HEK293T (cell line): ENCODE measurements at regions not wholly inside any gene's neighbourhood (a gene's known extent, or its start where the extent isn't known, plus 50 kb on each side); places are given as distances from the start of the nearest gene placed in this dataset.

Experiments used
- CTCF ChIA-PET: fragments of 350-600 bp; formaldehyde crosslinking; extraction: SDS; loops from one replicate; lab custom pipeline; 2021; ENCODE audit warnings: antibody characterized with exemption, inconsistent platforms; lab: Yijun Ruan, JAX
- POLR2A ChIA-PET: fragments of 350-600 bp; formaldehyde crosslinking; extraction: SDS; loops from one replicate; lab custom pipeline; 2020; ENCODE audit warnings: antibody characterized with exemption, inconsistent platforms; lab: Yijun Ruan, JAX
- DNase-seq: peaks from one replicate; pipeline ENCODE4 v3.0.0; 2012; ENCODE audit warnings: mixed read lengths; ENCODE audit errors: extremely low spot score
- ARNT ChIP-seq: fragments of 450-650 bp; IDR thresholded peaks from 2 replicates; pipeline ENCODE4 v1.6.1; 2017; ENCODE audit warnings: mild to moderate bottlenecking
- BHLHE40 ChIP-seq: fragments of 450-650 bp; IDR thresholded peaks from 2 replicates; pipeline ENCODE4 v1.6.1; 2016; ENCODE audit warnings: mild to moderate bottlenecking, moderate library complexity, borderline replicate concordance
- CTBP1 ChIP-seq: fragments of 450-650 bp; IDR thresholded peaks from 2 replicates; pipeline ENCODE4 v1.6.1; 2016; ENCODE audit warnings: borderline replicate concordance
- ELF4 ChIP-seq: fragments of 450-650 bp; IDR thresholded peaks from 2 replicates; pipeline ENCODE4 v1.6.1; 2017; ENCODE audit warnings: antibody characterized with exemption
- FOXA1 ChIP-seq: fragments of 450-650 bp; IDR thresholded peaks from 2 replicates; pipeline ENCODE4 v1.6.1; 2016; ENCODE audit warnings: mild to moderate bottlenecking
- FOXK2 ChIP-seq: fragments of 450-650 bp; IDR thresholded peaks from 2 replicates; pipeline ENCODE4 v1.6.1; 2016; ENCODE audit warnings: mild to moderate bottlenecking
- FOXM1 ChIP-seq: fragments of 450-650 bp; IDR thresholded peaks from 2 replicates; pipeline ENCODE4 v1.6.1; 2017; ENCODE audit warnings: mild to moderate bottlenecking, borderline replicate concordance
- HDGF ChIP-seq: fragments of 450-650 bp; IDR thresholded peaks from 2 replicates; pipeline ENCODE4 v1.6.1; 2017; ENCODE audit warnings: antibody characterized with exemption, borderline replicate concordance
- L3MBTL2 ChIP-seq: fragments of 450-650 bp; conservative IDR thresholded peaks from 2 replicates; pipeline ENCODE4 v1.6.1; 2016; ENCODE audit warnings: mild to moderate bottlenecking
- LEF1 ChIP-seq: fragments of 450-650 bp; IDR thresholded peaks from 2 replicates; pipeline ENCODE4 v1.6.1; 2017; ENCODE audit warnings: mild to moderate bottlenecking, borderline replicate concordance
- NFRKB ChIP-seq: fragments of 450-650 bp; IDR thresholded peaks from 2 replicates; pipeline ENCODE4 v1.6.1; 2016; ENCODE audit warnings: mild to moderate bottlenecking, moderate library complexity
- SP1 ChIP-seq: fragments of 450-650 bp; IDR thresholded peaks from 2 replicates; pipeline ENCODE4 v1.6.1; 2017
- SUZ12 ChIP-seq: fragments of 450-650 bp; IDR thresholded peaks from 2 replicates; pipeline ENCODE4 v1.6.1; 2016; ENCODE audit warnings: mild to moderate bottlenecking
- TARDBP ChIP-seq: fragments of 450-650 bp; IDR thresholded peaks from 2 replicates; pipeline ENCODE4 v1.6.1; 2016
- ZNF384 ChIP-seq: fragments of 450-650 bp; IDR thresholded peaks from 2 replicates; pipeline ENCODE4 v1.6.1; 2016
- TF ChIP-seq, protein P1 (sequence below): fragments of 450-650 bp; IDR thresholded peaks from 2 replicates; pipeline ENCODE4 v1.6.1; 2016

GRCh38 chr20:50277460-50278376, 87.1 kb downstream of the CEBPB start:
- TF ChIP-seq NFRKB, result no peak
- TF ChIP-seq ZNF384, result no peak
- no peak for TF ChIP-seq SP1
- no peak for TF ChIP-seq ARNT
- TF ChIP-seq, protein P1, sequence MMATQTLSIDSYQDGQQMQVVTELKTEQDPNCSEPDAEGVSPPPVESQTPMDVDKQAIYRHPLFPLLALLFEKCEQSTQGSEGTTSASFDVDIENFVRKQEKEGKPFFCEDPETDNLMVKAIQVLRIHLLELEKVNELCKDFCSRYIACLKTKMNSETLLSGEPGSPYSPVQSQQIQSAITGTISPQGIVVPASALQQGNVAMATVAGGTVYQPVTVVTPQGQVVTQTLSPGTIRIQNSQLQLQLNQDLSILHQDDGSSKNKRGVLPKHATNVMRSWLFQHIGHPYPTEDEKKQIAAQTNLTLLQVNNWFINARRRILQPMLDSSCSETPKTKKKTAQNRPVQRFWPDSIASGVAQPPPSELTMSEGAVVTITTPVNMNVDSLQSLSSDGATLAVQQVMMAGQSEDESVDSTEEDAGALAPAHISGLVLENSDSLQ, result no peak
- TF ChIP-seq FOXM1, result no peak
- TF ChIP-seq L3MBTL2, result no peak
- TF ChIP-seq TARDBP, result no peak
- TF ChIP-seq SUZ12, result no peak
- TF ChIP-seq FOXA1, result no peak
- no peak for TF ChIP-seq LEF1
- TF ChIP-seq BHLHE40, result no peak
- no peak for TF ChIP-seq FOXK2
- TF ChIP-seq HDGF, result no peak
- ChIA-PET CTCF (no interaction called here), POLR2A (interaction anchor here (1.3 kb wide), 1 partner anchor 8 kb away, joined by 3 read pairs; no protein-coding TSS in a partner anchor)
- no peak for DNase-seq

- POLR2A ChIA-PET, result no interaction called here
- DNase-seq, result no peak
- CTCF ChIA-PET, result no interaction called here
- TF ChIP-seq L3MBTL2, result no peak
- no peak for TF ChIP-seq NFRKB
- no peak for TF ChIP-seq ARNT
- TF ChIP-seq ZNF384, result no peak
- TF ChIP-seq, protein P1, result no peak
- TF ChIP-seq HDGF, result no peak
- no peak for TF ChIP-seq SUZ12
- no peak for TF ChIP-seq ELF4
- no peak for TF ChIP-seq TARDBP
- no peak for TF ChIP-seq FOXA1
- no peak for TF ChIP-seq BHLHE40
- no peak for TF ChIP-seq FOXM1
- no peak for TF ChIP-seq LEF1
- TF ChIP-seq FOXK2, result no peak
- TF ChIP-seq SP1, result no peak
- no peak for TF ChIP-seq CTBP1
These were observed 87.7 kb downstream of the CEBPB start for GRCh38 chr20:50278377-50278683.

DNA sequence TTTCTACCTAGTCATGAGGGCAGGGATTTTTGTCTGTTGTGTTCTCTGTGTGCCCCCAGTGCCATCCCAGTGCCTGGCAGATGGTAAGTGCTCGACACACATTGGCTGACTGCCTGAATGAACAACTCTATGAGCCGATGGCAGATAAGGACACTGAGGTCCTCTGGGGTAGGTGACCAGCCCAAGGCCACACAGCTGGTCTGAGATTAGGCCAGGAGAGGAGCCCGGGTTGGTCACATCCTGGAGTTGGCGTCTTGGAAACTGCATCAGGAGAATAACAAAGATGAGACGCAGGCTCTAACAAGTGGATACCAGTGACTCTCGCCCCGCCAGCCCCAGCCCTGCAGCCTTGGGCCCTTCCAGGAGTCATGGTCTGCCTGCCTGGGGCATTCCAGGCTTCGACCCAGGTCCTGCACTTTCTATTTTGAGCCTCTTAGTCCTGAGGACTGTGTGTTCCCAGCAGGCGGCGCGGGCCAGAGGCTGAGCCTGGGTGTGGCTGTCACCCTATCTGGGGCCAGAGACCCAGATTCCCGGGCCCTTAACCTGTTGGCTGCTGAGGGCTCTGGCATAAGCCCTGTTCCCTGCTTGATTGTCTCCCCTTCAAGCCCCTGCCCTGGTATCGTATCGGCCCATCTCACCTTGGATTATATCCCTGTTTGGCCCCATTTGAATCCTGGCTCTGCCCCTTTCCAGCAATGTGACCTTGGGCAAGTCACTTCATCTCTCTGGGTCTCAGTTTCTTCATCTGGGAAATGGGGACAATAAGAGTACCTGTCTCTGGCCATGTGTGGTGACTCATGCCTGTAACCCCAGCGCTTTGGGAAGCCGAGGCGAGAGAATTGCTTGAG, 88.3 kb downstream of the CEBPB start:
- ChIA-PET POLR2A (no interaction called here), CTCF (no interaction called here)
- TF ChIP-seq TARDBP (no peak), ARNT (no peak), SUZ12 (no peak), FOXK2 (no peak), BHLHE40 (no peak), ZNF384 (no peak), FOXA1 (no peak), FOXM1 (no peak), NFRKB (no peak), ELF4 (no peak), LEF1 (no peak), HDGF (no peak), CTBP1 (no peak), SP1 (no peak), L3MBTL2 (no peak)
- TF ChIP-seq, protein P1, result no peak
- DNase-seq, result peak; percentile 27

DNA sequence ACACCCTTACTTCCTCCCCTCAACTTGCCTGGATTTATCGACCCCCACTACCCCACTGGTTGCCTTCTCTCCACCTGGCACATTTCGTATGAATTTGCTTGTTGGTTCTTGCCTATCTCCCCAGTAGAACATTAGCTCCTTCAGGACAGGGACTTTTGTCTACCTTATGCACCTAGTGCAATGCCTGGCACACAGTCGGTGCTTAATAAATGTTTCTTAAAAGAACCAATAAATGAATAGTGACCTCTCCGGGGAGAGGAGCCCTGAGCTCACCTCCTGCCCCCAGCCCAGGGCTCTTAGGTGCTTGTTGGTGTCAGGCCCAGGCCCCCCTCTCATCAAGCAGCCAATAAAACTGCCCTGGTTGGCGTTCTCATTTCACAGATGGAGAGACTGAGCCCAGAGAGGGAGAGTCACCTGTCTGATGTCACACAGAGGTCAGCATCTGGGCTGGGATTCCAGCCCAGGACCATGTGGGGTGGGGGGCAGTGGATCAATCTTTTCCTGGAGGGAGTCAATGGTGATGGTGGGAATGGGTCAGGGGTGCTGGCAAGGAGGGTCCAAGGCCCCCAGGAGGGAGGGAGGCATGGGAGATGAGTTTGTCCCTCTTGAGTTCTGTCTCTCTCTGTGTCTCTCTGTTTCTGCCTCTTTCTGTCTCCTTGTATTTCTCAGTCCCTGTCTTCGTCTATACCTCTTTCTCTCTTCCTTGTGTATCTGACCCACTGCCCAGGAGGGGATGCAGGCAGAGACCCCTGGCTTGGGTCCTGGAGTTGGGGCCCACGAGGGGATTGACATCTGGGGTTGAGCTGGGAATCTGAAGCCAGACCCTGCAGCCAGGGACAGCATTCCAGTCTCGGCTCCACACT, 89.6 kb downstream of the CEBPB start:
- ChIA-PET POLR2A (no interaction called here), CTCF (interaction anchor here (1.5 kb wide), 1 partner anchor 64 kb away, joined by 3 read pairs; no protein-coding TSS in a partner anchor)
- DNase-seq, result no peak
- TF ChIP-seq TARDBP (no peak), ELF4 (no peak), NFRKB (no peak), ARNT (no peak), FOXK2 (no peak), HDGF (no peak), L3MBTL2 (no peak), FOXA1 (no peak), LEF1 (no peak)
